HEK293 (cell line): ENCODE measurements at regions not wholly inside any gene's neighbourhood (a gene's known extent, or its start where the extent isn't known, plus 50 kb on each side); places are given as distances from the start of the nearest gene placed in this dataset.

ENCODE experiments used
- CTCF ChIA-PET: fragments of 350-600 bp; formaldehyde crosslinking; extraction: SDS; loops from one replicate; lab custom pipeline; 2021; ENCODE audit warnings: antibody characterized with exemption; lab: Yijun Ruan, JAX
- POLR2A ChIA-PET: fragments of 300-600 bp; formaldehyde crosslinking; extraction: SDS; loops from one replicate; lab custom pipeline; 2020; ENCODE audit warnings: antibody characterized with exemption, inconsistent platforms; lab: Yijun Ruan, JAX
- H3K27ac ChIP-seq: fragments of 200-500 bp; sonication (Bioruptor generic); 2 replicates; pipeline ENCODE4 v1.5.1; 2014; ENCODE audit warnings: low read depth, low read length, control low read depth, inconsistent platforms; ENCODE audit errors: extremely low read depth
- H3K36me3 ChIP-seq, 2 experiments: fragments of 200-500 bp in 1 of 2; sonication (Bioruptor generic) in 1 of 2; 1 replicate in 1 of 2; 2 replicates in 1 of 2; pipeline ENCODE4 v1.5.1; 2014 to 2017; ENCODE audit warnings: inconsistent platforms in 2 of 2, low read length in 2 of 2; ENCODE audit not compliant: control insufficient read depth in 2 of 2, insufficient read depth in 1 of 2
- H3K4me1 ChIP-seq: fragments of 200-500 bp; sonication (Bioruptor generic); 2 replicates; pipeline ENCODE4 v1.5.1; 2014; ENCODE audit warnings: mild to moderate bottlenecking, low read length, inconsistent platforms; ENCODE audit not compliant: control insufficient read depth, insufficient read depth
- H3K4me3 ChIP-seq: 2 replicates; pipeline ENCODE4 v1.5.1; 2011; ENCODE audit warnings: low read depth, mild to moderate bottlenecking, control low read depth, low read length, moderate library complexity
- H3K9me3 ChIP-seq: fragments of 200-500 bp; sonication (Bioruptor generic); 2 replicates; pipeline ENCODE4 v1.5.1; 2014; ENCODE audit warnings: low read depth, low read length, inconsistent platforms; ENCODE audit not compliant: control insufficient read depth, insufficient read depth
- ELK4 ChIP-seq: IDR thresholded peaks from 2 replicates; pipeline ENCODE4 v1.6.1; 2011; ENCODE audit warnings: mild to moderate bottlenecking, low read depth, low read length, borderline replicate concordance
- GLI4 ChIP-seq: fragments of 450-650 bp; formaldehyde crosslinking; IDR thresholded peaks from 2 replicates; pipeline ENCODE4 v1.5.1; 2016; ENCODE audit warnings: missing biosample characterization, missing genetic modification characterization
- HOXD13 ChIP-seq: sonication (generic); formaldehyde crosslinking; IDR thresholded peaks from 2 replicates; pipeline ENCODE4 v1.8.0; 2022; ENCODE audit warnings: missing genetic modification reagents, borderline replicate concordance
- KLF16 ChIP-seq: fragments of 450-650 bp; formaldehyde crosslinking; IDR thresholded peaks from 2 replicates; pipeline ENCODE4 v1.5.1; 2017; ENCODE audit warnings: missing biosample characterization, missing genetic modification characterization
- KLF8 ChIP-seq: fragments of 450-650 bp; formaldehyde crosslinking; IDR thresholded peaks from 2 replicates; pipeline ENCODE4 v1.5.1; 2016; ENCODE audit warnings: missing biosample characterization, missing genetic modification characterization
- OSR2 ChIP-seq: fragments of 450-650 bp; formaldehyde crosslinking; IDR thresholded peaks from 2 replicates; pipeline ENCODE4 v1.5.1; 2016; ENCODE audit warnings: missing biosample characterization, missing genetic modification characterization
- OVOL3 ChIP-seq: fragments of 450-650 bp; formaldehyde crosslinking; IDR thresholded peaks from 2 replicates; pipeline ENCODE4 v1.5.1; 2016; ENCODE audit warnings: missing biosample characterization, missing genetic modification characterization
- PATZ1 ChIP-seq: fragments of 450-650 bp; formaldehyde crosslinking; IDR thresholded peaks from 2 replicates; pipeline ENCODE4 v1.5.1; 2016; ENCODE audit warnings: missing biosample characterization, missing genetic modification characterization
- PBX3 ChIP-seq: sonication (generic); formaldehyde crosslinking; IDR thresholded peaks from 2 replicates; pipeline ENCODE4 v1.8.1; 2022; ENCODE audit warnings: mild to moderate bottlenecking, moderate library complexity, missing genetic modification reagents
- SP2 ChIP-seq: fragments of 450-650 bp; formaldehyde crosslinking; IDR thresholded peaks from 2 replicates; pipeline ENCODE4 v1.5.1; 2016; ENCODE audit warnings: missing biosample characterization, missing genetic modification characterization
- YY1 ChIP-seq: fragments of 450-650 bp; formaldehyde crosslinking; IDR thresholded peaks from 2 replicates; pipeline ENCODE4 v1.5.1; 2018; ENCODE audit warnings: missing biosample characterization, missing genetic modification characterization
- ZEB2 ChIP-seq: fragments of 450-650 bp; formaldehyde crosslinking; IDR thresholded peaks from 2 replicates; pipeline ENCODE4 v1.5.1; 2016; ENCODE audit warnings: missing biosample characterization, missing genetic modification characterization
- ZFP69B ChIP-seq: fragments of 450-650 bp; formaldehyde crosslinking; IDR thresholded peaks from 2 replicates; pipeline ENCODE4 v1.5.1; 2016; ENCODE audit warnings: missing biosample characterization, missing genetic modification characterization
- ZNF114 ChIP-seq: fragments of 450-650 bp; formaldehyde crosslinking; IDR thresholded peaks from 2 replicates; pipeline ENCODE4 v1.5.0; 2017; ENCODE audit warnings: missing biosample characterization, missing genetic modification characterization
- ZNF266 ChIP-seq: fragments of 450-650 bp; formaldehyde crosslinking; IDR thresholded peaks from 2 replicates; pipeline ENCODE4 v1.5.1; 2016; ENCODE audit warnings: missing biosample characterization, missing genetic modification characterization, low read depth
- ZNF292 ChIP-seq: fragments of 450-650 bp; formaldehyde crosslinking; IDR thresholded peaks from 2 replicates; pipeline ENCODE4 v1.5.1; 2016; ENCODE audit warnings: low read depth, missing biosample characterization, missing genetic modification characterization, borderline replicate concordance
- ZNF394 ChIP-seq: fragments of 450-650 bp; formaldehyde crosslinking; IDR thresholded peaks from 2 replicates; pipeline ENCODE4 v1.5.1; 2016; ENCODE audit warnings: missing biosample characterization, missing genetic modification characterization, mild to moderate bottlenecking, moderate library complexity, borderline replicate concordance
- ZNF416 ChIP-seq: fragments of 450-650 bp; formaldehyde crosslinking; IDR thresholded peaks from 2 replicates; pipeline ENCODE4 v1.5.1; 2016; ENCODE audit warnings: missing biosample characterization, missing genetic modification characterization
- ZNF544 ChIP-seq: fragments of 450-650 bp; formaldehyde crosslinking; IDR thresholded peaks from 2 replicates; pipeline ENCODE4 v1.5.0; 2017; ENCODE audit warnings: missing biosample characterization, missing genetic modification characterization
- ZNF555 ChIP-seq: fragments of 450-650 bp; formaldehyde crosslinking; conservative IDR thresholded peaks from 2 replicates; pipeline ENCODE4 v1.5.1; 2017; ENCODE audit warnings: missing biosample characterization, mild to moderate bottlenecking, missing genetic modification characterization, inconsistent platforms
- ZNF596 ChIP-seq: fragments of 450-650 bp; IDR thresholded peaks from 2 replicates; pipeline ENCODE4 v1.5.0; 2018; ENCODE audit warnings: missing biosample characterization, mild to moderate bottlenecking, missing genetic modification characterization, moderate library complexity
- ZNF600 ChIP-seq: fragments of 450-650 bp; formaldehyde crosslinking; IDR thresholded peaks from 2 replicates; pipeline ENCODE4 v1.5.1; 2016; ENCODE audit warnings: missing biosample characterization, missing genetic modification characterization
- ZNF664 ChIP-seq: fragments of 450-650 bp; formaldehyde crosslinking; IDR thresholded peaks from 2 replicates; pipeline ENCODE4 v1.5.1; 2016; ENCODE audit warnings: missing biosample characterization, missing genetic modification characterization
- ZNF701 ChIP-seq: fragments of 450-650 bp; formaldehyde crosslinking; IDR thresholded peaks from 2 replicates; pipeline ENCODE4 v1.5.1; 2016; ENCODE audit warnings: missing biosample characterization, missing genetic modification characterization
- ZNF830 ChIP-seq: fragments of 450-650 bp; IDR thresholded peaks from 2 replicates; pipeline ENCODE4 v1.5.0; 2018; ENCODE audit warnings: missing biosample characterization, missing genetic modification characterization, low read depth, mild to moderate bottlenecking, moderate library complexity
- TF ChIP-seq, protein P1 (sequence below): fragments of 450-650 bp; IDR thresholded peaks from 2 replicates; pipeline ENCODE4 v1.5.1; 2018; ENCODE audit warnings: missing biosample characterization, missing genetic modification characterization
- TF ChIP-seq, protein P2 (sequence below): fragments of 450-650 bp; formaldehyde crosslinking; IDR thresholded peaks from 2 replicates; pipeline ENCODE4 v1.5.1; 2016; ENCODE audit warnings: missing biosample characterization, missing genetic modification characterization
- TF ChIP-seq, protein P3 (sequence below): fragments of 450-650 bp; formaldehyde crosslinking; IDR thresholded peaks from 2 replicates; pipeline ENCODE4 v1.5.1; 2016; ENCODE audit warnings: missing biosample characterization, missing genetic modification characterization
- TF ChIP-seq, protein P4 (sequence below): fragments of 450-650 bp; formaldehyde crosslinking; IDR thresholded peaks from 2 replicates; pipeline ENCODE4 v1.5.1; 2016; ENCODE audit warnings: missing biosample characterization, missing genetic modification characterization, borderline replicate concordance

DNA sequence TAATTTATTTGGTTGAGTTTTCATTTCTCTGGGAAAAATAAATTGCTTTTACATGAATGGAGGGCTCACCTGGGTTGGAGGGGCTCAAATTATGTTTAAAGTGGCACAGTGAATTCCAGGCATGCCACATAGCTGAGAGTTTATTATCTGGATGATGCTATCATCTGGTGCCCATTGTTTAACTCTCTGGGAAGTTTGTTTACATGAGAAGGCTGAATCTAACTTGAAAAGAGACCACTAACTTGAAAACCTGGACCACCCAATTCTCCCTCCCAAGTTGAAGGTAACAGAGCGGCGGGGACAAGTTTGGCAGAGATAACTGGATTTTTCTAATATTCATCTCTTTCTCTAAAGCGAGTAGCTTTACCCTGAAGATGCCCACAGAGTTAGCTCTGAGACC, 321.5 kb upstream of the GHITM start:
- H3K9me3 ChIP-seq: no peaks in the 10 kb centered on the region
- ChIA-PET POLR2A (no interaction called here), CTCF (interaction anchor here (0.6 kb wide), 1 partner anchor 32 kb away, joined by 3 read pairs; no protein-coding TSS in a partner anchor)
- no peaks in the 10 kb centered on the region for H3K4me1 ChIP-seq
- no peak overlapping the region for H3K4me3 ChIP-seq
- H3K36me3 ChIP-seq: no peaks in the 10 kb centered on the region
- no peak for TF ChIP-seq SP2 (tag by site-specific recombination)
- TF ChIP-seq HOXD13 (CRISPR knock-in tag): no peak
- no peak for TF ChIP-seq KLF8
- TF ChIP-seq, protein P1, sequence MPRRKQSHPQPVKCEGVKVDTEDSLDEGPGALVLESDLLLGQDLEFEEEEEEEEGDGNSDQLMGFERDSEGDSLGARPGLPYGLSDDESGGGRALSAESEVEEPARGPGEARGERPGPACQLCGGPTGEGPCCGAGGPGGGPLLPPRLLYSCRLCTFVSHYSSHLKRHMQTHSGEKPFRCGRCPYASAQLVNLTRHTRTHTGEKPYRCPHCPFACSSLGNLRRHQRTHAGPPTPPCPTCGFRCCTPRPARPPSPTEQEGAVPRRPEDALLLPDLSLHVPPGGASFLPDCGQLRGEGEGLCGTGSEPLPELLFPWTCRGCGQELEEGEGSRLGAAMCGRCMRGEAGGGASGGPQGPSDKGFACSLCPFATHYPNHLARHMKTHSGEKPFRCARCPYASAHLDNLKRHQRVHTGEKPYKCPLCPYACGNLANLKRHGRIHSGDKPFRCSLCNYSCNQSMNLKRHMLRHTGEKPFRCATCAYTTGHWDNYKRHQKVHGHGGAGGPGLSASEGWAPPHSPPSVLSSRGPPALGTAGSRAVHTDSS: no peak
- TF ChIP-seq ZFP69B (tag by site-specific recombination): no peak
- no peak for TF ChIP-seq ZNF555
- TF ChIP-seq ZNF664 (tag by site-specific recombination): no peak
- no peak for TF ChIP-seq PATZ1 (tag by site-specific recombination)
- TF ChIP-seq YY1 (tag by site-specific recombination): no peak
- TF ChIP-seq ZNF416 (tag by site-specific recombination): no peak
- no peak for TF ChIP-seq ZEB2 (tag by site-specific recombination)
- TF ChIP-seq, protein P2, sequence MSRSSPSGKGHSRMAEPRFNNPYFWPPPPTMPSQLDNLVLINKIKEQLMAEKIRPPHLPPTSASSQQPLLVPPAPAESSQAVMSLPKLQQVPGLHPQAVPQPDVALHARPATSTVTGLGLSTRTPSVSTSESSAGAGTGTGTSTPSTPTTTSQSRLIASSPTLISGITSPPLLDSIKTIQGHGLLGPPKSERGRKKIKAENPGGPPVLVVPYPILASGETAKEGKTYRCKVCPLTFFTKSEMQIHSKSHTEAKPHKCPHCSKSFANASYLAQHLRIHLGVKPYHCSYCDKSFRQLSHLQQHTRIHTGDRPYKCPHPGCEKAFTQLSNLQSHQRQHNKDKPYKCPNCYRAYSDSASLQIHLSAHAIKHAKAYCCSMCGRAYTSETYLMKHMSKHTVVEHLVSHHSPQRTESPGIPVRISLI (tag by site-specific recombination): no peak
- TF ChIP-seq OVOL3 (tag by site-specific recombination): no peak
- no peak for TF ChIP-seq OSR2 (tag by site-specific recombination)
- TF ChIP-seq ZNF266: no peak
- no peak for TF ChIP-seq ZNF292 (tag by site-specific recombination)
- TF ChIP-seq ZNF394 (tag by site-specific recombination): no peak
- H3K27ac ChIP-seq: no peak overlapping the region

- ChIA-PET CTCF (no interaction called here), POLR2A (no interaction called here)
- Histone ChIP-seq H3K4me3 (no peak overlapping the region), H3K27ac (no peak overlapping the region), H3K4me1 (no peaks in the 10 kb centered on the region), H3K9me3 (no peaks in the 10 kb centered on the region), H3K36me3 (no peaks in the 10 kb centered on the region)
- TF ChIP-seq ELK4 (no peak), ZNF701 (tag by site-specific recombination) (no peak), ZNF600 (tag by site-specific recombination) (no peak), PBX3 (CRISPR knock-in tag) (no peak), GLI4 (tag by site-specific recombination) (no peak), ZNF830 (tag by site-specific recombination) (no peak), ZNF114 (no peak), ZNF544 (no peak), ZNF596 (tag by site-specific recombination) (no peak), KLF16 (tag by site-specific recombination) (no peak)
- TF ChIP-seq, protein P3, sequence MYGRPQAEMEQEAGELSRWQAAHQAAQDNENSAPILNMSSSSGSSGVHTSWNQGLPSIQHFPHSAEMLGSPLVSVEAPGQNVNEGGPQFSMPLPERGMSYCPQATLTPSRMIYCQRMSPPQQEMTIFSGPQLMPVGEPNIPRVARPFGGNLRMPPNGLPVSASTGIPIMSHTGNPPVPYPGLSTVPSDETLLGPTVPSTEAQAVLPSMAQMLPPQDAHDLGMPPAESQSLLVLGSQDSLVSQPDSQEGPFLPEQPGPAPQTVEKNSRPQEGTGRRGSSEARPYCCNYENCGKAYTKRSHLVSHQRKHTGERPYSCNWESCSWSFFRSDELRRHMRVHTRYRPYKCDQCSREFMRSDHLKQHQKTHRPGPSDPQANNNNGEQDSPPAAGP (tag by site-specific recombination): no peak
- TF ChIP-seq, protein P4, sequence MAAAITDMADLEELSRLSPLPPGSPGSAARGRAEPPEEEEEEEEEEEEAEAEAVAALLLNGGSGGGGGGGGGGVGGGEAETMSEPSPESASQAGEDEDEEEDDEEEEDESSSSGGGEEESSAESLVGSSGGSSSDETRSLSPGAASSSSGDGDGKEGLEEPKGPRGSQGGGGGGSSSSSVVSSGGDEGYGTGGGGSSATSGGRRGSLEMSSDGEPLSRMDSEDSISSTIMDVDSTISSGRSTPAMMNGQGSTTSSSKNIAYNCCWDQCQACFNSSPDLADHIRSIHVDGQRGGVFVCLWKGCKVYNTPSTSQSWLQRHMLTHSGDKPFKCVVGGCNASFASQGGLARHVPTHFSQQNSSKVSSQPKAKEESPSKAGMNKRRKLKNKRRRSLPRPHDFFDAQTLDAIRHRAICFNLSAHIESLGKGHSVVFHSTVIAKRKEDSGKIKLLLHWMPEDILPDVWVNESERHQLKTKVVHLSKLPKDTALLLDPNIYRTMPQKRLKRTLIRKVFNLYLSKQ (tag by site-specific recombination): no peak
Observed at GRCh38 chr10:83819609-83820008, 319.7 kb upstream of the GHITM start.
